Heart left ventricle (tissue), 13 donors: ENCODE measurements at regions not wholly inside any gene's neighbourhood (a gene's known extent, or its start where the extent isn't known, plus 50 kb on each side); places are given as distances from the start of the nearest gene placed in this dataset.

Experiments used
- CTCF ChIP-seq, 12 donors: fragments of 200-600 bp; sonication (generic) in 4 of 12; IDR thresholded peaks; one replicate each; pipeline versions ENCODE4 v1.5.0 to v1.8.0; 2018 to 2022; ENCODE audit warnings: antibody characterized with exemption in 12 of 12, mild to moderate bottlenecking in 5 of 12
- POLR2A ChIP-seq, 2 donors: fragments of 450-650 bp; IDR thresholded peaks; one replicate each; pipeline ENCODE4 v1.6.1; 2017; ENCODE audit warnings: antibody characterized with exemption in 2 of 2, mild to moderate bottlenecking in 2 of 2, moderate library complexity in 2 of 2
- donor health status: ischemic (EF 13 %, LVEDD 7.1; RV severe dilation, severe dysfunction).
- donor health status: DM: no; HTN: yes; CAD: no.
- donor health status: DM: no; HTN: no; CAD: no.
- donor health status: ischemic (EF 25% LVEDD 6.9; RV normal size, moderate dysfunction).
- donor health status: ischemic (EF 25% LVEDD 5.7; RV mildly dilated, moderate dysfunction).
- donor health status: ischemic (EF 35%, LVEDD 5.7; RV mildly dilated, moderate dysfunction).
- donor health status: nonischemic (EF 11% LVEDD 7.7; RV severe dilation, severe dysfunction).
- donor health status: DM: yes; HTN: yes; CAD: no.
- donor health status: PGD.
- donor health status: ischemic (EF 29% LVEDD 5.4; RV normal size, mild dysfunction).
- donor health status: nonischemic (EF 23%, LVEDD 6.1; RV moderate dilation, normal function).

- TF ChIP-seq CTCF (IDR thresholded peaks at IDR 0.05) (no peak), POLR2A (IDR thresholded peaks at IDR 0.05) (no peak)
Observed at GRCh38 chr12:27133022-27133590, 50.7 kb upstream of the C12orf71 start.
